NAMALWA (cell line): ENCODE measurements at regions not wholly inside any gene's neighbourhood (a gene's known extent, or its start where the extent isn't known, plus 50 kb on each side); places are given as distances from the start of the nearest gene placed in this dataset.

ENCODE experiments used
- DNase-seq: peaks from one replicate; pipeline ENCODE4 v3.0.0-alpha.2; 2015; ENCODE audit warnings: low spot score

DNA sequence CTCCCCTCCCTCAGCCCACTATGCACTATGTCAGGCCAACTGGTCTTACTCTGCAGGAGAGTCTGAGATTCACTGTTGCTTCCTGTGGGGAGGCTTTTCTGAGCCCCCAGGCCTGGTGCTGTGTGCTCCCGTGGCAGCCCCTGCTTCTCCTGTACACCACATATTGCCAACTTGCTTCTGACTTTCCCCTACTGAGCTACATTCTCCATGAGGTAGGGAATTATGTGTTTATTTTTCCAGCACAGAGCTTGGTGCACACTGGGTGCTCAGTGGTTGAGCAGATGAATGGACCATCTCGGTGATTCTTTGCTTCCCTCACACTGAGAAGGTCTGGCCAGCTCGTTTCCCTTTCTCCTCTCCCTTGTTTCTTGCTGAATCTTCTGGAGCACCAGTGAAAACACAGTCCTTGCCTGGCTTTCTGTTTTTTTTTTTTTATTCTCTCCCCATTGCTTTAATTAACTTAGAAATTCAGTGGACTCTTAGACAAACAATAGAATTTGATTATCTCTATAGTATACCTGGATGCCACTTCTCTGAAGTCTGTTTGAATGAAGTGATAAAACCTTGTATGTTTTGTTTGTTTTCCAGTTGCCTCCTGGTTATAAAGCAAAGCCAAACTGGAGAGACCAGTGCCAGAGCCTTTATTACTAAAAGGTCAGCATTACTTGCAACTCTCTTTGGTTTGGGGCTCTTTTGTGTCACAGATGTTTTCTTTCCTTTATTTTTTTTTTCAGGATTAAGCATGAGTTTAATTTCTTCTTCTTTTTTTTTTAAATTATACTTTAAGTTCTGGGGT, 50.3 kb upstream of the CNIH3 start:
- no peak for DNase-seq
